ENCODE measurements at regions not wholly inside any gene's neighbourhood (a gene's known extent, or its start where the extent isn't known, plus 50 kb on each side); places are given as distances from the start of the nearest gene placed in this dataset.

DNA sequence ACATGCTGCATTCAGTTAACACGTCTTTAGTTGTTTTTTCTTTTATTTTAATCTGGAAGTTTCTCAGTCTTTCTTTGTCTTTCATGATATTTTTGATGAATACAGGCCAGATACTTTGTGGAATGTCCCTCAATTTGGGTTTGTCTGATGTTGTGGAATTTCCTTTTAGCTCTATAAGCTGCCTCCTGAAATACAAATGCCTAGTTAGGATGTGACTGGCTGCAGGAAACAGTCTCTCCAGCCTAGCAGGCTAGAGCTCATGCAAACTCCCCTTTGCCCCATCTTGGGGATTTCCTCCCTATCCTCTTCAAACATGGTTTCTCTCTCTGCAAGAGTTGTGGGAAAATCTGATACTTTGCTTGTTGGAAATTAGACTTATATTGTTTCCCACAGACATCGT, 89.3 kb upstream of the JAG1 start:
- TF ChIP-seq CTCF (IDR thresholded peaks at IDR 0.05) = no peak
- TF ChIP-seq POLR2A (IDR thresholded peaks at IDR 0.05) = no peak

Data from Peyer's patch (tissue), 4 donors.